Retinal pigment epithelial cell (primary cell): ENCODE measurements at regions not wholly inside any gene's neighbourhood (a gene's known extent, or its start where the extent isn't known, plus 50 kb on each side); places are given as distances from the start of the nearest gene placed in this dataset.

Source experiments
- DNase-seq: peaks from one replicate; pipeline ENCODE4 v3.0.0-alpha.2; 2010; ENCODE audit warnings: low read depth
- H3K4me3 ChIP-seq: 2 replicates; pipeline ENCODE4 v1.5.1; 2011; ENCODE audit warnings: mild to moderate bottlenecking, low read length, control low read depth, moderate library complexity
- TF ChIP-seq, protein P1 (sequence below): conservative IDR thresholded peaks from 2 replicates; pipeline ENCODE4 v1.5.1; 2011; ENCODE audit warnings: low read depth, low read length, control low read depth, inconsistent platforms

DNA sequence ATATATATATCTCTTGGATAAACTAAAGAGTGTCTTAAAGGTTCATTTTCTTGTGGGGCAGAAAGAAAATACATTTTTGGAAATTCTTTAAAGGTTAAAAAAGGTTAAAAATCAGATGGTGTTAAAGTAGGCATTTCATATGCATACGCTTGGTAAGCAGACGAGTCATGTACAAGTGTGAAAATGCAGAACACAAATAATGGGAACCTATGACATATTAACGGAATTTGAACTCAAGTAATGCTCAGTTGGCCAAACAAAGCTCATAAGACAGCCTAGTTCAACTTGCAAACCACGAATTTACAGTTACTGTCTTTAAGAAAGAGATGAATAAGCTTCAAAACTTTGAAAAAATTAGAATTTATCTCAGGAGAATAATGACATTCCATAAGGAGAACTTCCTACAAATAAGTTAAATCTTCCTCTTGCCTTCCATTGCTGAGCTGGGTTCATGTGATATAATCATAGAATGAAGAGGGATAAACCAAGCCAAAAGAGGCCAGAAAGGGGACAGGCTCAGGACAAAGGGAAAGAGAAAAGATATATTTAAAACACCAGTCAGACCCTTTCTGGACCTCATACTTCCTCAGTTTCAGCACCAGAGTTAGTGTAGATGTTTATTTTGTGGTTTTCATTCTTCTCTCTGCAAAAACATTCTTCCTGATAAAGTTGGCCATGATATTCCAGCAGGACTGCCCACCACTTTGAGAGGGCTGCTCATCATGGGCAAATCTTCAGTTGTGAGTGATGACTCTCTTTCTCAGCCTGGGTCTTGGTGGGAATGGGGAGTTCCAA, 256.7 kb upstream of the CD180 start:
- TF ChIP-seq, protein P1, sequence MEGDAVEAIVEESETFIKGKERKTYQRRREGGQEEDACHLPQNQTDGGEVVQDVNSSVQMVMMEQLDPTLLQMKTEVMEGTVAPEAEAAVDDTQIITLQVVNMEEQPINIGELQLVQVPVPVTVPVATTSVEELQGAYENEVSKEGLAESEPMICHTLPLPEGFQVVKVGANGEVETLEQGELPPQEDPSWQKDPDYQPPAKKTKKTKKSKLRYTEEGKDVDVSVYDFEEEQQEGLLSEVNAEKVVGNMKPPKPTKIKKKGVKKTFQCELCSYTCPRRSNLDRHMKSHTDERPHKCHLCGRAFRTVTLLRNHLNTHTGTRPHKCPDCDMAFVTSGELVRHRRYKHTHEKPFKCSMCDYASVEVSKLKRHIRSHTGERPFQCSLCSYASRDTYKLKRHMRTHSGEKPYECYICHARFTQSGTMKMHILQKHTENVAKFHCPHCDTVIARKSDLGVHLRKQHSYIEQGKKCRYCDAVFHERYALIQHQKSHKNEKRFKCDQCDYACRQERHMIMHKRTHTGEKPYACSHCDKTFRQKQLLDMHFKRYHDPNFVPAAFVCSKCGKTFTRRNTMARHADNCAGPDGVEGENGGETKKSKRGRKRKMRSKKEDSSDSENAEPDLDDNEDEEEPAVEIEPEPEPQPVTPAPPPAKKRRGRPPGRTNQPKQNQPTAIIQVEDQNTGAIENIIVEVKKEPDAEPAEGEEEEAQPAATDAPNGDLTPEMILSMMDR, result no peak
- no peak overlapping the region for H3K4me3 ChIP-seq
- no peak for DNase-seq

DNA sequence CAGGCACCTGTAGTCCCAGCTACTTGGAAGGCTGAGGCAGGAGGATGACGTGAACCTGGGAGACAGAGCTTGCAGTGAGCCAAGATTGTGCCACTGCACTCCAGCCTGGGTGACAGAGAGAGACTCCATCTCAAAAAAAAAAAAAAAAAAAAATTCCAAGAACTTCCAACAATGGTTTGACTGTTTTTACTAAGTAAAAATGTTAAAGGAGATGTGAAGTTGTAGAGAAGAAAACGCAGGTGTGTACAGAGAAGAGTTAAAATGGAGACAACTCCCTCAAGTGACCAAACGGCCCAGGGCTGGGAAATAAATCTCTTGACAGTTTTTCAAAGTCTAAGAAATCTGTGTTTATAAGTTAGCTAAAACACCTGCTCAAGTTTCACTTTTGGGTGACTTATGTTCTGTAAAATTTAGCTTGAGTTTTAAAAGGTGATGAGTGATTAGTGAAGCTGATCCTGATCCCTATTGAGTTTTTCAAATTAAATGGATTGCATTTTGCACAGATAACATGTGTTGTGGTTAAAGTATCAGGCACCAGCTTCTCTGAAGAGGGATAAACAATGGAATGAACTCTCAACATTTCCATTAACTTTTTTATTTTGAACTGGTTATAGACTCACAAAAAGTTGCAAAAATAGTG, 255.2 kb upstream of the CD180 start:
- no peak overlapping the region for H3K4me3 ChIP-seq
- TF ChIP-seq, protein P1, result no peak
- no peak for DNase-seq

DNA sequence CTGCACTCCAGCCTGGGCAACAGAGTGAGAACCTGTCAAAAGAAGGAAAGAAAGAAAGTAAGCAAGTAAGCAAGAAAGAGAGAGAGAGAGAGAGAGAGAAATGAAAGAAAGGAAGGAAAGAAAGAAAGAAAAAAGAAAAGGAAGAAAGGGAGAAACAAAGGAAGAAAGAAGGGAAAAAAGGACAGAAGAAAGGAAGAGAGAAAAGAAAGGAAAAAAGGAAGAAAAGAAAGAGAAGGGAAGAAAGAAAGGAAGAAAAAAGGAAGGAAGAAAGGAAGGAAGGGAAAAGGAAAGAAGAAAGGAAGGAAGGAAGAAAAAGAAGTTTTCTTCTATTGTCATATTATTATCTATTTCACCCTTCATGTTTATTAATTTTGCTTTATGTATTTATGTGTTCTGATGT, 251.1 kb upstream of the CD180 start:
- DNase-seq, result no peak
- TF ChIP-seq, protein P1, result no peak
- H3K4me3 ChIP-seq, result no peak overlapping the region

DNA sequence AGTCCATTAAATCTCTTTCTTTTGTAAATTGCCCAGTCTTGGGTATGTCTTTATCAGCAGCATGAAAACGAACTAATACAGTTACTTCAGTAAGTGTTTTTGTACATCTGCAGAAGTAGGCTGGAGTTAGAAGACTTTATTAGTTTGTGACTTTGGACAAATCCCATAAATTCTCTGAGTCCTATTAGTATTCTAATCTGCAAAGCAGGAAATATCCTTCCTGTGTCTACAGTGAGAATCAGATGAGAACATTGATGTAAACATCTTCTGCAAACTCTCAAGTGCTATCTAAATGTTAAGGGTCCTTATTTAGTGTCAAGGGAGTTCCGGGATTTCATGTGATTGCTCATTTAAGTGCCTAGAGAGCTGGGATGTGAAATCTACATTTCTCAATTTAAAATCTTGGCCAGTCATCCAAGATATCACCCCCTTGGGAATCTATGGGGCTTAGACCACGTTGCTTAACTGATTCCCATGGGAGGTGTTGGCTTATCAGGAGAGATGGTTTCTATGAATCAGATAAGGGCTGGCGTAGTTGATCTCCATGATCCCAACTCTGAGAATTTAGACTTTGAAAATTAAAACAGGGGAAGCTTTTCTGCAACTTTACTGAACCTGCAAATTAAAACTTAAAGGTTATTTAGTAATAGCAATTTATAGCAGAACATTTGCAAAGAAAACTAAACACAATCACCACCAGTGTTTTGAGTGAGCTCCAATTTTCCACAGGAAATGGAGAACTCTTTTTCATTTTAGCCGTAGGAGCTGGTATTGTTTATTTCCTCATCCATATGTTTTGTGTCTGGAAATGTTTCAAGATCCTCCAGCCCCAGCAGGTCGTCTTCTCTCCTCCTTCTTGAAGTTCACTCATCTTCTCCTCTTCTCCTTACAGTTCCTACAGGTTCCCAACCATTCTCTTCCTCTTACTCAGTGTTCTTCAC, 241.6 kb upstream of the CD180 start:
- H3K4me3 ChIP-seq, result no peak overlapping the region
- DNase-seq, result no peak
- TF ChIP-seq, protein P1, result no peak

DNA sequence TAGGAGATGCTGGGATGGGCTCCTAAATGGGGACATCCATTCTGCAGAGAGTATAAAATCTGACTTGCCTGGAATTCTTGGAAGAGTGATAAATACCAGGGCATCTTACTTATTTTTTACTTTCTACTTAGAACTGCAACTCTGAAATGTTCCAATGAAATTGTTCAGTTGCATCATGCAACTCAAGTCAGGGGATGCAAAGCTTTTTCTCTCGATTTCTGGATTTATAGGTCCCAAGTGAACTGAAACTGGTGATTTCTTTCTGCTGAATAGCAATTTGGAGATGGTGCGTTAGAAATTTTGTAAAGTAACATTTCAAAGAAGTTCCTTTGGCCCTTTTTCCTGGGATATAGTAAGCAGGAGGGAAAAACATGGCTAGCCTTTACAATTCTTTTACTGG, 238.4 kb upstream of the CD180 start:
- H3K4me3 ChIP-seq, result no peak overlapping the region
- TF ChIP-seq, protein P1, result no peak
- no peak for DNase-seq

DNA sequence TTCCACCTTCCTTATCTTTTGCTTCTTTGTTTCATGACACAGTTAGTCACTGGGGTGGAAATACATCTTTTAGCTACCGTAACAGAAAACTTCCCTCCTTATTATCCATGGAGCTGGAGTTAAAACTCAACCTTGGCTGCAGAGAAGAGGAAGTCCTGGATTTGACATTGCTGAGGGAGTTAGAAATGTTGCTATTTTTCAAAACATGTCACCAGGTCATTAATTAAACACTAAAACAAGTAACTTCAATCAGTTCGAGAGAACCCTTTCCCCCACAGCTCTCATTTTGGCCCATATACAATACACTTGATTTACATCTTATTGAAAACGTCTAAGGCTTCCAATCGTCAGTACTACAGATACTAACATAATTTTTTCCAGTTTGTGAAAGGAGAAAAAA, 237.9 kb upstream of the CD180 start:
- no peak overlapping the region for H3K4me3 ChIP-seq
- DNase-seq, result no peak
- TF ChIP-seq, protein P1, result no peak
